ENCODE measurements at regions not wholly inside any gene's neighbourhood (a gene's known extent, or its start where the extent isn't known, plus 50 kb on each side); places are given as distances from the start of the nearest gene placed in this dataset.

GRCh38 chr13:39862900-39863299, 207.4 kb downstream of the COG6 start:
- Mint-ChIP-seq H3K4me1 (no peaks in the 10 kb centered on the region), H3K27me3 (ENCODE audit: low read depth) (no peaks in the 10 kb centered on the region), H3K4me3 (no peak overlapping the region), H3K27ac (no peak overlapping the region), H3K9me3 (no peaks in the 10 kb centered on the region), H3K36me3 (ENCODE audit: low read depth) (no peaks in the 10 kb centered on the region)
- TF ChIP-seq CTCF (IDR thresholded peaks at IDR 0.05; ENCODE audit: unreplicated experiment in 3 of 3), result no peak

GRCh38 chr13:39864221-39864620, 208.8 kb downstream of the COG6 start:
- no peak overlapping the region for H3K27ac Mint-ChIP-seq
- no peaks in the 10 kb centered on the region for H3K27me3 Mint-ChIP-seq (ENCODE audit: low read depth)
- no peaks in the 10 kb centered on the region for H3K36me3 Mint-ChIP-seq (ENCODE audit: low read depth)
- H3K4me3 Mint-ChIP-seq, result no peak overlapping the region
- no peaks in the 10 kb centered on the region for H3K9me3 Mint-ChIP-seq
- TF ChIP-seq CTCF (IDR thresholded peaks at IDR 0.05; ENCODE audit: unreplicated experiment in 3 of 3), result no peak
- no peaks in the 10 kb centered on the region for H3K4me1 Mint-ChIP-seq

GRCh38 chr13:39866722-39867121, 211.3 kb downstream of the COG6 start:
- Mint-ChIP-seq H3K27ac (no peak overlapping the region), H3K4me1 (no peaks in the 10 kb centered on the region), H3K4me3 (no peak overlapping the region), H3K27me3 (ENCODE audit: low read depth) (no peaks in the 10 kb centered on the region), H3K9me3 (no peaks in the 10 kb centered on the region), H3K36me3 (ENCODE audit: low read depth) (no peaks in the 10 kb centered on the region)
- no peak for TF ChIP-seq CTCF (IDR thresholded peaks at IDR 0.05; ENCODE audit: unreplicated experiment in 3 of 3)

- Mint-ChIP-seq H3K27ac (no peak overlapping the region), H3K4me3 (no peak overlapping the region), H3K27me3 (ENCODE audit: low read depth) (no peaks in the 10 kb centered on the region), H3K36me3 (ENCODE audit: low read depth) (no peaks in the 10 kb centered on the region), H3K9me3 (no peaks in the 10 kb centered on the region), H3K4me1 (no peaks in the 10 kb centered on the region)
- no peak for TF ChIP-seq CTCF (IDR thresholded peaks at IDR 0.05; ENCODE audit: unreplicated experiment in 3 of 3)
Measured at GRCh38 chr13:39867807-39868206, 212.3 kb downstream of the COG6 start.

GRCh38 chr13:39870197-39870747, 214.8 kb downstream of the COG6 start:
- Mint-ChIP-seq H3K27ac (no peak overlapping the region), H3K36me3 (ENCODE audit: low read depth) (no peaks in the 10 kb centered on the region), H3K9me3 (no peaks in the 10 kb centered on the region), H3K4me1 (peaks cover 12% of the 10 kb centered on the region), H3K27me3 (ENCODE audit: low read depth) (no peaks in the 10 kb centered on the region), H3K4me3 (no peak overlapping the region)
- no peak for TF ChIP-seq CTCF (IDR thresholded peaks at IDR 0.05; ENCODE audit: unreplicated experiment in 3 of 3)

GRCh38 chr13:39874331-39875053, 219.0 kb downstream of the COG6 start:
- Mint-ChIP-seq H3K9me3 (no peaks in the 10 kb centered on the region), H3K27ac (peak overlapping the region in 1 of 3 experiments; percentile 7), H3K36me3 (ENCODE audit: low read depth) (no peaks in the 10 kb centered on the region), H3K27me3 (ENCODE audit: low read depth) (no peaks in the 10 kb centered on the region), H3K4me1 (peaks cover 31% of the 10 kb centered on the region), H3K4me3 (no peak overlapping the region)
- no peak for TF ChIP-seq CTCF (IDR thresholded peaks at IDR 0.05; ENCODE audit: unreplicated experiment in 3 of 3)
